ENCODE measurements at regions not wholly inside any gene's neighbourhood (a gene's known extent, or its start where the extent isn't known, plus 50 kb on each side); places are given as distances from the start of the nearest gene placed in this dataset.

GRCh38 chr14:95415993-95416392 lies 96.3 kb upstream of the CLMN start:
- TF ChIP-seq CTCF (IDR thresholded peaks at IDR 0.05) (no peak), POLR2A (IDR thresholded peaks at IDR 0.05) (no peak)
